NCI-H1105 treated with DMSO at 0.1 percent for 48 hours (cell line): ENCODE measurements at regions not wholly inside any gene's neighbourhood (a gene's known extent, or its start where the extent isn't known, plus 50 kb on each side); places are given as distances from the start of the nearest gene placed in this dataset.
"Not testable (repeated sequence)": the region's sequence is repeated elsewhere in the genome, so short reads cannot be mapped to it uniquely, and the experiment has no call there.

ENCODE experiments used
- DNase-seq: peaks from one replicate; lab custom pipeline; 2025; lab: John Stamatoyannopoulos, UW

DNA sequence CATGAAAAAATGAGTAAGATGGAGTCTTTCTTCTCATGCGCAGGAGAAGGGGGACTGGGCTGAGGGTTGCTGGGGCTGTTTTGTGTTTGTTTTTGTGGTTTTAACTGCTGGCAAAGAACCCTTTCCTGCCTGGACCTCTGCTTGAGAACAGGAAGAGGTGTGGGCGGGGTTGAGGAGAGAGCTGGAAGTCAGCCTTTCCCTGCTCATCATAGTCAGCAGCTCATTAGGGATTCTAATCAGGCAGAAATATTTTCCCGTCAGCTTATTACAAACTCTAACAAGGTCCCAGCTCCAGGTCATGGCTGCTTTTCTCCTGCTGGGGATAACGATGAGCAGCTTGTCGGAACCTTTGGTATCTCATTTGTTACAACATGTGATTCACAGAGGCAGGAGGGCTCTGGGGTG, 185.0 kb upstream of the NRXN3 start:
- DNase-seq: peak; percentile 21

DNA sequence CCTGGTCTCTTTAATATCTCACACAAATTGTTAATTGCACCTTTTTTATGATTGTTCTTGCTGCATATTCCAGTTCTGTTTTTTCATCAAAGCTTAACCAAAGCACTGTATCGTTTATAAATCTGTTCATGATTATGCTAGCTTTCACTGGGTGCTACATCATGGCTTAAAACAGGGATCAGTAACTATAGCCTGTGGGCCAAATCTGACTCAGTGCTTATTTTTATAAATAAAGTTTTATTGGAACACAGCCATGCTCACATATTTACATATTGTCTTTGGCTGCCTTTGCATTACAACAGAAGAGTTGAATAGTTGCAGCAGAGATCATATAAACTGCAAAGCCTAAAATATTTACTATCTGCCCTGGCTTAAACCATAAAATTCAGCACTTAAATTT, 183.4 kb upstream of the NRXN3 start:
- no peak for DNase-seq

DNA sequence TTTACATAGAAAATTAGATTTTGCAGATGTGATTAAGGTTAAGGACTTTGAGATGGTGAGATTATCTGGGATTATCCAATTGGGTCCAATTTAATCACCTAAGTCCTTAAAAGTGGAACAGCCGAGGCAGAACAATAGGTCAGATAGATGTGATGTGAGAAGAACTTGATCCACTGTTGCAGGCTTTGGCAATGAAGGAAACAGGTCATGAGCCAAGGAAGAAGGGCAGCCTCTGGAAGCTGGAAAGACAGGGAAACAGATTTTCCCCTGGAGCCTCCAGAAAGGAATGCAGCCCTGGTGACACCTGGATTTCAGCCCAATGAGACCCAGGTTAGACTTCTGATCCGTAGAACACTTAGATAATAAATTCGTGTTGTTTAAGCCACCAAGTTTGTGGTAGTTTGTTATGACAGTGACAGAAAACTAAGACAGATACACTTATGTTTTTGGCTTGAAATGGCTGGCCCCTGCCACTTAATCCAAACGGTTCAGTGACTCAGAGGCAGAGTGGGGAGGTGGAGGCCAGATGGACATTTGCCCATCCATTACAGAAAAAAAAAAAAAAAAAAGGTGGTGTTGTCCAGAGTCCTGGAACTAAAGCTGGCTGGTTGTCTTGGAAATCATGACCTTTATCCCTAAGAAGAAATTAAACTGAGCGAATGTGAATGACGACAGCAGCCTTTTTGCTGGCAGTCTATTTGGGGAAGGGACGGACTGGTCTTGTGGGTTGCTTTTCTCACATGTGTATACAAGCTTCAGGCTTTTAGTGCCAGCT, 181.9 kb upstream of the NRXN3 start:
- no peak for DNase-seq

DNA sequence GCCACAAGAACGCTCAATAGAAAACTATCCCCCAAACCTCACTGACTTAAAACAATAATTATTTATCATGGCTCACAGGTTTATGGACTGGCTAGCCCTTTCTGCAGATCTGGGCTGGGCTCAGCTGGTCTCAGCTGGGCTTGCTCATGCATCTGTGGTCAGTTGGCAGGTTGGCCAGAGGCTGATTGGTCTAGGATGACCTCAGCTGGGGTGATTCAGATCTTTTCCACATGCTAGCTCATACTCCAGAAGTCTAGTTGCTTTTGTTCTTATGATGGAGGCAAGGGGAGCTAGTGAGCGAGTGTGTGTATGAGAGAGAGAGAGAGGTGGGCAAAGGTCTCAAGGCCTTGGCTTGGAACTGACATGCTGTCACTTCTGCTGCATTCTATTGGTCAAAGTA, 181.2 kb upstream of the NRXN3 start:
- no peak for DNase-seq

DNA sequence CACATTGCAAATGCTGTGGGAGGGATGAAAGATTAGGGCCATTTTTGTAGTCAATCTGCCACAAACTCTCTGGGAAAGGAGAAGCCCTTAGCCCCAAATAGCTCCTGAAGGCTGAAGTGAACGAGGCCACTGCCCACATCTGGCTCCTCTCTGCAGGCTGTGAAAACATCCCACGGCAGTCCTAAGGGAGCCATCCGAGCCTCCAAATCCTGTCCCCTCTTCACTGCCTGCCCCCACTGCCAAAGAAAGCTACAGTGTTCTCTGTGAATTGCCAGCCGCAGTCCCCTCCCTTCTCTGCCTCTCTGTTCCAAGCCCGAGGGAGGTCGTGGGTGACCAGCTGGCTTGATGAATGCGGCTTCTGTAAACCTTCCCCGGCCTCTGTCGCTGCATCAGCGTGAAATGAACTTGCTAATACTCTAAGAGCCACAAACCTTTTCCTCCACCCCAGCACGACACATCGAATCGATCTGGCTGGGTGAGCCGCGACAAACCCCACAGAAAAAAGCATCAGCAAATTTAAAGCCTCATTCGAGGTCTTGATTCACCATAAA, 180.7 kb upstream of the NRXN3 start:
- DNase-seq: no peak

DNA sequence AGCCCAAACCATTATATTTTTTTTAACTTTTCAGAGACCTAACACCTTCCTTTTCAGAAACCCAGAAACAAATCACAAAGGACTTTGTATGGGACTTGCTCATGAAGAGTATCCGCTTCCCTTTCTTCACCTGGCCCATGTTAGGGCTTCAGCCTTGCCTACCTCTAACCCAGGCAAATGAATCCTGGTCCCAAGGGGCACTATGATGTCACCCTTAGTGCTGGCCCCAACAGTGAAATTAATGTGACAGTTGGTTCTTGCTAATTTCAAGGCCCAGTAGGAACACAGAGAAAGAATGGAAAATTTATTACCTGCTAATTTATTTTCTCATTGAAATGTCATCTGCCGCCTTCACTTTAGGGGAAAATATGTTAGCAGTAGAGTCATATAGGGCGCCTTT, 179.8 kb upstream of the NRXN3 start:
- DNase-seq: no peak

DNA sequence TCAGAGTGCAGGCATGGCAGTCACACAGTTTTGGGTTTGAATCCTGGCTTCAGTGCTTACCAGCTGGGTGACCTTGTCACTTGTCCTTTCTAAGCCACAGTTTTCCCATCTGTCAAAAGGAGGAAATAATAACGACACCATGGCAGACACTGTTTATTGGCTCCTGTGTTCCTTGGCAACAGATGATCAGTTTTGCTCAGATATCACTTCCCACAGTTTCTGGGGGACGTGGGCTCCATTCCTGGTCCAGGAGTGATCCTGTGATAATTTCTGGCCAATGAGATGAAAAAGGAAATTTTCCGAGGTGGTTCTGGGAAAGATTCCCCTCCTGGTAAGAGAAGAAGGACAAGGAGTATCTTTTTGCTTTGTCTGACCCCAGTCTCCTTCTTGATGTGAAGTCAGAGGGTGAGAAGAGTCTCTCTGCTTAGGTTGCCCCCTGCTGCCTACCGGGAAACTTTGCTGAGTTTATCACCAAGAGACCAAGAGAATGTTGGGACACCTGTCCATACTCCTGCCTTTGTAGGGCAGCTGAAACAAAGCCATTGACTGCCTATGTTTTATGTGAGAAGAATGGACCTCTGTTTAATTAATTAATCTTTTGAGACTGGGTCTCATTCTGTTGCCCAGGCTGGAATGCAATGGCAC, 178.9 kb upstream of the NRXN3 start:
- DNase-seq: no peak

DNA sequence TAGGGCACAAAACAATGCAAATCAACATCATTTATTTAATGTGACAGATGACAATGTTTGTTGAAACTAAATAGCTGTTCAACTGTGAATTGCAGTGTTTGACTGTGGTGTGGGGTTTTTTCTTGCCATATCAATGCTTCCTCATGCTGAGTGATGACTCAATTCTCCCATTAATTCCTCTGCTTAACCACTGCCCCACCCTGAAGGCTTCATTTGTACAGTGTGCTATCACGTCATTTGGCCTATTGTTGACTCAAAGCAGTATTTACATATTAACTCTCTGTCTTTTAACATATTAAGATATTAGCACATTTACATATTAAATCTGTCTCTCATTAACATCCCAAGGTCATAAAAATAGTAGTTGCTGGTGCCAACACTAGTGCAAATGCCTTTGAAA, 164.8 kb upstream of the NRXN3 start:
- DNase-seq: no peak

DNA sequence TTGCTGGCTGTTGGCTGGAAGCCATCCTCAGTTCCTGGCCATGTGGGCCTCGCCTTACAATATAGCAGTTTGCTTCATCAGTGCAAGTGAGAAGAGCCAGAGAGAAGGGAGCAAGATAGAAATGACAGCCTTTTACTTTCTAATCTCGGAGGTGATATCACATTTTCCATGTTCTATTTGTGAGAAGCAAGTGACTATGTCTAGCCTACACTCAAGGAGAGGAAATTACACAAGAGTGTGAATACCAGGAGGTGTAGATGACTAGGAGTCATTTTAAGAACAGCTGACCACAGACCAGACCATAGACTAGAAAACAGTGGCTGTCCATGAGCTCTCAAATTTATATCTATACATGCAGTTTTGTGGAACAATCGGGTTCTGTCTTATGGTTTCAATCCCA, 163.0 kb upstream of the NRXN3 start:
- no peak for DNase-seq

DNA sequence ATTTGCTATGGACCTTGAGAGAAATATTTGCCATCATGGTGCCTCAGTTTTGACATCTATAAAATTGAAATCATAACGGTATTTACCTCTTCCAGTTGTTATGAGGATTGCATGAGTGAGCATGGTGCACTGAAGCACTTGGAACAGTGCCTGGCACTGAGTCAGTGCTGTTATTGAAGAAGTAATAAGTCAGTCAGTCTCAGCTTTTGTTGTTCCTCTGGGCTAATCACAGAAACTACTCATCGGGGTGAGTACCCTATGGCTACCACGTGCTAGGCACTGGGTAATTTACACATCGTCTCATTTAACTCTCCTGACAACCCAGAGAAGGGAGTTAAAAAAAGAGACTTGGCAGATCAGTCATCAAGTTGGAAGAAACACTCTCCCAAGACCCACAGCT, 159.5 kb upstream of the NRXN3 start:
- DNase-seq: no peak

DNA sequence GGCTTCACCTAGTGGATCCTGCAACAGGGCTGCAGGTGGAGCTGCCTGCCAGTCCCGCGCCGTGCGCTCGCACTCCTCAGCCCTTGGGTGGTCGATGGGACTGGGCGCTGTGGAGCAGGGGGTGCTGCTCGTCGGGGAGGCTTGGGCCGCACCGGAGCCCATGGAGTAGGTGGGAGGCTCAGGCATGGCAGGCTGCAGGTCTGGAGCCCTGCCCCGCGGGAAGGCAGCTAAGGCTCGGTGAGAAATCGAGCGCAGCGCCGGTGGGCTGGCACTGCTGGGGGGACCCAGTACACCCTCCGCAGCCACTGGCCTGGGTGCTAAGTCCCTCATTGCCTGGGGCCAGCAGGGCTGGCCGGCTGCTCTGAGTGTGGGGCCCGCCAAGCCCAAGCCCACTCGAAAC, 156.3 kb upstream of the NRXN3 start:
- not testable (repeated sequence) for DNase-seq

DNA sequence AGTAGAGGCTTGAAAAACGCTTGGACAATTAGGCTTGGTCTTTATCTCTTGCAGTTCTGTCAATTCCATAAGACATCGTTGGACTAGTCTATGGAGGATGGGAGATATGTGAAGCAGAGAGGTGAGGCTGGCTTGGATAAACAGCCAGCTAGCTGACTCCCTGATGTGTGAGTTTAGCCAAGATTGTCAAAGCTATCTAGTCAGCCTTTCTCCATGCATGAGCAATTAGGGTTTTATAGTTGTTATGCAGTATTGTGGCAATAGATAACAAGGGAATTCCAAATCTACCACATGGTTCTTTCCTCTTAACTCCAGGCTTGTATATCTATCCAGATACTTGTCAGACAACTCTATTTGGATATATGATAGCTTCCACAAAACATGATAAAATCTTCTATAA, 153.6 kb upstream of the NRXN3 start:
- DNase-seq: no peak

DNA sequence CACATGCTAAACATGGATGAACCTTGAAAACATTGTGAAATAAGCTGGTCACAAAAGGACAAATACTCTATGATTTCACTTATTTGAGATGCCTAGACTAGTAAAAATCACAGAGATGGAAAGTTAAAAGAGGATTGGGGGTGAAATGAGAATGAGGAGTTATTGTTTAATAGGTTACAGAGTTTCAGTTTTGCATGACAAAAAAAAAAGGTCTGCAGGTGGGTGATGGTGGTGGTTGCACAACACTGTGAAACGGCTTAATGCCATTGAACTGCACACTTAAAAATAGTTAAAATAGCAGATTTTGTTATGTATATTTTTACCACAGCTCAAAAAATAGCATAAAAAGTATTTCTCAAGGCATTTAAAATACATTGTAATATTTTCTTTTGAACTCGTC, 151.9 kb upstream of the NRXN3 start:
- DNase-seq: no peak

DNA sequence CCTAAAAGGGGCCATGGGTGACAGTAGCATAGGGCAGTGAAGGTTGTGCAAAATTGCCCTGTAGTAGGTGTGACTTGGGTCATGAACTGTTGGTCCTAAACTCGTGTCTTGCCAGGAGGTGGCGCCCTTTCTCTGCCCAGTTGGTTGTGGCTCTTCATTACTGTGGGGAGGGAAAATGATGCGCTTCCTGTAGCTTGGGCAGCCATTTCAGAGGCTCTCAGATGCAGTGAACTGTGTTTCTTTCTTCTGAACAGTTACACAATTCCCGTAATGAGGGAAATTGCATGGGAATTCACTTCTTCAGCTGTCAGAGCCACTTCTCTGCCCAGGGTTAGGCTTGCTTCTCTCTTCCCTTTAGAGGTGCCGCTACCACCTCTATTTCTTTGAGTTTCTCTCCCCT, 148.1 kb upstream of the NRXN3 start:
- DNase-seq: peak; percentile 81

DNA sequence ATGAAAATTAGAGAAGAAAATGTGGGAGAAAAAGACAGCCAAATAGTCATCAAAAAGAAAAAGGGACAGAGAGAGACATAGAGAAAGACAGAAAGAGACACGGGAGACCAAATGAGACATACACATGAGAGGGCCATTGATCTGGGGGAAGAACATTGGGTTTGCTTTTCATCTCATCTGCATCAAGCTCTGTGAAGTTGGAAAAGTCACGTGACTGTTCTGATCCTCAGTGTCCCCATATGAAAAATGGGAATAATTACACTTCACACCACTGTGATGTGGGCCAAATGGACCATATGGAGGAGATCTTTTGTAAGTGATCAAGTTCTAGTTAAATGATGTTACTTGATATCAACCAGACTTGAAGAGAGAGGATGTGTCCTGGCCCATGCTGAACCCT, 147.1 kb upstream of the NRXN3 start:
- DNase-seq: no peak

DNA sequence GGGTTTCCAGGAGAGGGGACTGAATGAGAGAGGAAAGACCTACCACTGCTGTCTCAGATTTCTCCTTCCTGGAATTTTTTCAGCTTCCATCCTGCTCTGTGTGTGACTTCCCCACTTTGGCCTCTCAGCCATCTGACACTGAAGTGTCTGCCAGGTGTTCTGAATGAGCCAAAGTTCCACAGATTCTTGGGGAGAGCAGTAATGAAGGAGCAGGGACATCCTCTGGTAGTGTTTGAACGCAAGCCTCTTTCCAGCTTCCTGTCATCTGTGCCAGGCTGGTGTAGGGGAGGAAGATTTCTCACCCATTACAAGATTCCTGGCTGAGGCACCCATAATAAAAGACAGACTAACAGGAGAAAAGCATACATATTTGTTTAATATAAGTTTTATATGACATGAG, 141.7 kb upstream of the NRXN3 start:
- no peak for DNase-seq

DNA sequence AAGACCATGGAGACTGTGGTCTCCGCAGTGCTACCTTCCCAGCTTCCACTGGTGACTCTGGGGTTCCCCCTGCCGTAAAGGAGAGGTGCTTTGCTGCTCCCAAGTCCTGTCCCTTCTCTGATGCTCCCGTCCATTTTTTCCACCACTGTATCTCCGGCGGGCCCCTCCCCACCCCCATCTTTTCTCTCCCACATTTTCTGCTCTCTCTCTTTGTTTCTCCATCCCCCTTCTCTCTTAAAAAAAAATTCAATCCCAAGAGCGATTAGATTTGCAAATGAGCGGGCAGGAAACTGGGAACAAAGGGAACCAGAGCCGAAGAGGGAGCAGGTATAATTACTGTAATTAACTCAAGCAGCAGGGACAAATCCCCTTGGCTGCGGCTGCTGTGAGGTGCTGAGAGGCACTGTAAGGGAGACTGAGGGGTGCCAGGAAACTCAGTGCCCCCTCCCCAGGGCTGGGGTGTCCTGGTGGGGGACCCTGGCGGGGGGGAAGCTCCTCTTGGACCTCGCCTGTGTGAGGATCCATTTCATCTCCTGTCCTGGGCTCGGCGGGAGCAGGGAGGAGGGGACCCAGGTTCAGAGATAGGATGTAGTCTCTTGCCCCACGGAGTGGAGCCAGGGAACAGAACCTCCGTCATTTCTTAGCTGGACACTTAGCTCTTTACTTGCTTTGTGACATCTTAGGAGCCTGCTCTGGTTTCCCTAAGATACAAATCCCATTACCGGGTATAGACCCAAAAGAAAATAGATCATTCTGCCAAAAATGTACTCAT, 140.4 kb upstream of the NRXN3 start:
- peak; percentile 98 for DNase-seq

DNA sequence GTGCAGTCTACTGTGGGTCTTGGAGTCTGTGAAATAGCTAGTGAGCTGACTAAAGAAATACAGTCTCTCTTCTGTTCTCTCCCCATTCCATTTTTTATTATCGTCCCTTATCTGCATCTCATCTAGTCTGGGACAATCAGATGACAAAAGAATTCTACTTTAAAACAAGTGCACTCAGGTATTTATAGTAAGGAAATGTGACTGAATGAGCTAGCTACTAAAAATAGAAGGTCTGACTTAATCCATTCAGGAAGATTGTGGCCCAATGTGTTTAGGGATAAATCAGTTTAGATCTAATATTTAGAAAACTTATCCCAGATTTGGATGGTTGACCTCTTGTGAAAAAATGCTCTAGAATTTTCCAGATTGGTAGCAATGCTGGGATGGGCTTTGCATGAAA, 126.8 kb upstream of the NRXN3 start:
- no peak for DNase-seq

DNA sequence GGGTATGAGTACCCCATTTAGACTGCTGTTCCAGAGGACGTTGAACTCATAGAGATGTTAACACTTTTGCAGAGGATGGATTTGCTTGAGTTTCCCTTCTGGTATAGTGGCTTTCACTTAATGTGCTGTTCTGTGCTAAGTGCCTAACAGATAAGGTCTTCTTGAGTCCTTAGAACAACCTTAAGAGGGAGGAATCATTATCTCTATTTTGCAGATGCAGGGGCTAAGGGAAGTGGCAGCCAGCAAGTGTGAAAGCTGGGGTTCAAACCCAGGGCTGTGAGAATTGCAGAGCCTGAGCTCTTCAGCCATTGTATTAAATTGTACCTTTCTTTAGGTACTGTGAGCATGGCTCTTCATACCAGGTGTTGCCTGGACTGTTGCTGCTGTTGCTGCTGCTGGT, 122.1 kb upstream of the NRXN3 start:
- DNase-seq: no peak

DNA sequence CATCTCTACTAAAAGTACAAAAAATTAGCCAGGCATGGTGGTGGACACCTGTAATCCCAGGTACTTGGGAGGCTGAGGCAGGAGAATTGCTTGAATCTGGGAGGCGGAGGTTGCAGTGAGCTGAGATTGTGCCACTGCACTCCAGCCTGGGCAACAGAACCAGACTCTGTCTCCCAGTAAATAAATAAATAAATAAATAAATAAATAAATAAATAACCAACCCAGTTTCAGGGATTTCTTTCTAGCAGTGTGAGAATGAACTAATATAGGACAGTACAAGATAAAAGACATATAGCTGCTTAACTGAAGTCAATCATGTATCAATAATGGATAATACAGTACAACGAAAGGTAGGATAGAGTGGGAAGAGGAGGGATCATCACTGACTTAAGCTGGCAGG, 113.3 kb upstream of the NRXN3 start:
- DNase-seq: not testable (repeated sequence)

DNA sequence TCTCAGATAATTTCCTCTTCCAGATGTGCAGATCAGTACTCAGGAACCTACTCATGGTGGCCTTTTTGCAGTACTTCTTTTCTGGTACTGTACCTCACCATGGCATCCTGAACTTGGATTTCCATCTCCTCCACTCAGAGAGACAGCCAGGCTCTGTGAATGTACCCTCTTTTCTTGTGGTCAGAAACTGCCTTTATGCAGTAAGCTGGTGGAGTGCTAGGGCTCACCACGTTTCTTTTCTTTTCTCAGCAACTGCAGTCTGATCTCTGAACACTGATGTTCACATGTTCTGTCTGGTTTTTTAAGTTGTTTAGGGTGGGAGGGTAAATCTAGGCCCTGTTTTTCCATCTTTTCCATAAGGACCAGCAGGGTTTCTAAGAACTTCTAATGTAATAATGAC, 99.8 kb upstream of the NRXN3 start:
- no peak for DNase-seq

DNA sequence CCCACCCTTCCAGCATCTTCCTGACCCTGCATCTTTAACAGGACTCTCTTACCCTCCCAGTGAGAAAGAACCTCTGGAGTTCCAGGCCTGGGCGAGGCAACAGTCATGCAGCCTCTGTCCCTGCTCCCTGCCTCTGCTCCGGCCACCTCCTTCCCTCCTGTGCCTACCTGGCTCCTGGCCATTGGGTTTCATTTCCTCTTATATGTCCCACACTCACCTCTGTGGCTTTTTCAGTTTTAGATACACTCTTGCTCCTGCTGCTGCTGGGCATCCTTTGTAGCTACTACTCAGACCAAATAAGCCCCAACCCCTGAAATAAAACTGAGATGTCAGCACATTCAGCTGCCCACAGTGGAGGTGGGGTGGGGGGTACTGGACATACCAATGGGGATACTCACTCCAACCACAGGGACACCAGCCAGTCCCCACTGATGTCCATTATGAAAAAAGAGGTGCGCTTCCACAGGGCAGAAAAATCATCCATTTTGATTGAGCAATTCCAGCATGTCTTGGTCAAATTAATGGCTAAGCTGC, 99.1 kb upstream of the NRXN3 start:
- DNase-seq: no peak

DNA sequence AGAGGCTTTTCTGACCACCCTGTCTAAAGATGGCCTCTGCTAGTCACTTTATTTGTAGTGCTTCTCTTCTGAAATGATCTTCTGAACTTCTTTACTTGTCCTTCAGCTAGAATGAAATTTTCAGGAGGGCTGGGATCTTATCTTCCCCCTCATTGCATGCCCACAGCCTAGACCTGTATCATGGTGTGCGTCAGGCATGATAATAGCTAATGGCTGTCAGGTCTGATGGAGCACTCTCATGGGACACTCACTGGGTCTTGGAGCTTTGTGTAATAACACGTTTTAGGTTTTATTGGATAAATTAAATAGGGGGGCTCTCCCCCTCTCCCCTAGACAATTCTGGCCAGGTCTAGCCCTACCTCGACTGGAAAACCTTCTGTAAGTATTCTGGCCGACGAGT, 97.1 kb upstream of the NRXN3 start:
- no peak for DNase-seq
